HUES64 (cell line): ENCODE measurements at regions not wholly inside any gene's neighbourhood (a gene's known extent, or its start where the extent isn't known, plus 50 kb on each side); places are given as distances from the start of the nearest gene placed in this dataset.
"Not testable (repeated sequence)": the region's sequence is repeated elsewhere in the genome, so short reads cannot be mapped to it uniquely, and the experiment has no call there.

ENCODE experiments used
- H3K27ac ChIP-seq: 2 replicates; pipeline ENCODE4 v1.7.0; 2013; ENCODE audit warnings: low read depth, low read length, inconsistent platforms
- H3K27me3 ChIP-seq: 2 replicates; pipeline ENCODE4 v1.6.1; 2013; ENCODE audit warnings: mild to moderate bottlenecking, low read length; ENCODE audit not compliant: insufficient read depth
- H3K36me3 ChIP-seq: 2 replicates; pipeline ENCODE4 v1.6.1; 2013; ENCODE audit warnings: mild to moderate bottlenecking, low read length; ENCODE audit not compliant: insufficient read depth
- H3K4me1 ChIP-seq: 2 replicates; pipeline ENCODE4 v1.6.1; 2013; ENCODE audit warnings: mild to moderate bottlenecking, low read length, moderate library complexity; ENCODE audit not compliant: insufficient read depth
- H3K4me3 ChIP-seq: 2 replicates; pipeline ENCODE4 v1.5.1; 2013; ENCODE audit warnings: mild to moderate bottlenecking, low read length, moderate library complexity
- H3K9ac ChIP-seq: 2 replicates; pipeline ENCODE4 v1.6.1; 2013; ENCODE audit warnings: mild to moderate bottlenecking, low read depth, low read length
- H3K9me3 ChIP-seq: 2 replicates; pipeline ENCODE4 v1.6.1; 2013; ENCODE audit warnings: low read depth, low read length; ENCODE audit not compliant: insufficient read depth
- WGBS: fragments of 150-250, 120-280 bp; methylation state at CpG from one replicate; pipeline ENCODE4 v1.1.7; 2013; ENCODE audit warnings: missing lambda C conversion rate; 5-methylcytosine and 5-hydroxymethylcytosine counted together

DNA sequence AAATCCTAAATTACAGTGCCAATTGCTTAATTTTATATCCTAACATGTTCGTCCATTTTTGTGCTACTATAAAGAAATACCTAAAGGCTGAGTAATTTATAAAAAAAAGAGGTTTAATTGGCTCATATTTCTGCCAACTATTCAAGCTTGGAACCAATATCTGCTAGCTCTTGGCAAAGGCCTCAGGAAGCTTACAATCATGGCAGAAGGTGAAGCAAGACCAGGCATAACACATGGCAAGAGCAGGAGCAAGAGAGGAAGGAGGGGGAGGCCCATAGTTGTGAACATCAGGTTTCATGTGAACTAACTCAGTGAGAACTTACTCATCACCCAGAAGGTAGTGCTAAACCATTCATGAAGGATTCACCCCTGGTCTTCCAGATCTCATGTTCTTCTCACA, 494.3 kb downstream of the CCER1 start:
- no CpG with 5 or more reads among the region's 1 CpG for WGBS
- Histone ChIP-seq H3K9me3 (peaks cover 6% of the 10 kb centered on the region), H3K27ac (no peak overlapping the region)

DNA sequence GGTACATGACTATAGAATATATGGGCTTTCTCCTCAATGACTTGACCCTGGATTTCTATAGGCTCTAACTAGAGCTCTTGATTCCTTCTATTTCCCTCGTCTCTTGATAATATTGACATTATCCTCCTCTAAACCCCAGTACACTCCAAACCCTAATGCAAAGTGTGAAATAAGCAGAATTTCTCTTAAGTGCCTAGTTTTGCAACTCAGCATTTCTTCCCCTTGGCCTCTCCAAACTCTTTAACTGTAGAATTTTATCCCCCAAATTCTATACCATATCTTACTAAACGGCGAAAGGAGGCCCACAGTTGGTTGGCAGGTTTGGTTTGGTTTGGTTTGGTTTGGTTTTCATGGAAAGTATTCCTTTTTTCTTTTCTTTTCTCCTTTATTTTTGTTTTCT, 498.7 kb downstream of the CCER1 start:
- WGBS = 100% methylated on average over 1 of the region's 3 CpGs
- Histone ChIP-seq H3K9ac (no peak overlapping the region), H3K4me1 (no peaks in the 10 kb centered on the region), H3K9me3 (peaks cover 6% of the 10 kb centered on the region; the same call in 1 of the 2 replicates), H3K4me3 (no peak overlapping the region), H3K36me3 (no peaks in the 10 kb centered on the region), H3K27ac (no peak overlapping the region), H3K27me3 (no peaks in the 10 kb centered on the region)

More for the DNA sequence above, 494.3 kb downstream of the CCER1 start:
- Histone ChIP-seq H3K9ac (no peak overlapping the region), H3K4me1 (no peaks in the 10 kb centered on the region), H3K4me3 (no peak overlapping the region), H3K27me3 (no peaks in the 10 kb centered on the region), H3K36me3 (no peaks in the 10 kb centered on the region)

DNA sequence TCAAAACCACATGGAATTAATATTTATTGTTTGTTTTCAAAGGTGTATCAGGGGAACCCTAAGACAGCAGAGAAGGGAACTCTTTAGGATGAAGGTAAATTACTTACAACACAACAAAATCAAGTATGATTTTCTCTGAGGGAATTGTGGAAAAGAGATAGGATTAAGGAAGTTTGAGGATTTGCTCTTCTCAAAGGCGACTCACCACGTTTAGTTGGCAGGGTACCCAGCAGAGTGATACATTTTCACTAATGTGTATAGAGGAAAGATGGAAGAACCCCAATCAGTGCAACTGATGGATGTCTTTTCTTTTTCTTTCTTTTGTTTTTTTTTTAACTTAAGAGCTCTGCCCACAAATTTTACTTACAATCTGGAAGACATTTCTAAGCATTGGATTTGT, 499.2 kb downstream of the CCER1 start:
- H3K9ac ChIP-seq = no peak overlapping the region
- H3K4me1 ChIP-seq = no peaks in the 10 kb centered on the region
- H3K27me3 ChIP-seq = no peaks in the 10 kb centered on the region
- H3K27ac ChIP-seq = no peak overlapping the region
- no peak overlapping the region for H3K4me3 ChIP-seq
- WGBS = 91% methylated on average over 2 of the region's 2 CpGs
- peaks cover 6% of the 10 kb centered on the region; the same call in 1 of the 2 replicates for H3K9me3 ChIP-seq
- no peaks in the 10 kb centered on the region for H3K36me3 ChIP-seq

DNA sequence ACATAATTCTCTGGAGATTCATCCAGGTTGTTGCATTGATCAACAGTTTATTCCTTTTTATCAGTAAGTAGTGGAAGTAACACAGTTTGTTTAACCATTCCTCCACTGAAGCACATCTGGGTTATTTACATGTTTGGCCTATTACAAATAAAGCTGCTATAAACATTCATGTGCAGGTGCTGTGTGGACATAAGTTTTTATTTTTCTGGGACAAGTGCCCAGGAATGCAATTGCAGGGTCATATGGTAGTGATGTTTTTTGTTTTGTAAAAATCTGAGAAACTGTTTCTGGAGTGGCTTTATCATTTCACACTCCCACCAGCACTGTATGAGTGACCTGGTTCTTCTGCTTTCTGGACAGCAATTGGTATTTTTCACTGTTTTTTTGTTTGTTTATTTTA, 505.4 kb downstream of the CCER1 start:
- Histone ChIP-seq H3K9ac (no peak overlapping the region), H3K36me3 (no peaks in the 10 kb centered on the region), H3K4me1 (no peaks in the 10 kb centered on the region), H3K27me3 (no peaks in the 10 kb centered on the region), H3K9me3 (no peaks in the 10 kb centered on the region), H3K27ac (no peak overlapping the region), H3K4me3 (no peak overlapping the region)

DNA sequence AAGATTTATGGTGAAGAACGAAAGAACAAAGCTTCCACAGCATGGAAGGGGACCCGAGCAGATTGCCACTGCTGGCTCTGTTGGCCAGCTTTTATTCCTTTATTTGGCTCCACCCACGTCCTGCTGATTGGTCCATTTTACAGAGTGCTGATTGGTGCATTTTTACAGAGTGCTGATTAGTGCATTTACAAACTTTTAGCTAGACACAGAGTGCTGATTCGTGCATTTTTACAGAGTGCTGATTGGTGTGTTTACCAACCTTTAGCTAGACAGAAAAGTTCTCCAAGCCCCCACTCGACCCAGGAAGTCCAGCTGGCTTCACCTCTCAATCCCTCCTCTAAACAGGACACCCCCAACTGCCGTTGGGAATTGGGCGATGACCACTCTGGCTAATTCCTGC, 511.5 kb downstream of the CCER1 start:
- H3K27ac ChIP-seq, H3K27me3 ChIP-seq, H3K4me1 ChIP-seq, H3K36me3 ChIP-seq, H3K4me3 ChIP-seq, H3K9ac ChIP-seq: not testable (repeated sequence)
- H3K9me3 ChIP-seq = peaks cover 17% of the 10 kb centered on the region
- 89% methylated on average over 7 of the region's 7 CpGs for WGBS

DNA sequence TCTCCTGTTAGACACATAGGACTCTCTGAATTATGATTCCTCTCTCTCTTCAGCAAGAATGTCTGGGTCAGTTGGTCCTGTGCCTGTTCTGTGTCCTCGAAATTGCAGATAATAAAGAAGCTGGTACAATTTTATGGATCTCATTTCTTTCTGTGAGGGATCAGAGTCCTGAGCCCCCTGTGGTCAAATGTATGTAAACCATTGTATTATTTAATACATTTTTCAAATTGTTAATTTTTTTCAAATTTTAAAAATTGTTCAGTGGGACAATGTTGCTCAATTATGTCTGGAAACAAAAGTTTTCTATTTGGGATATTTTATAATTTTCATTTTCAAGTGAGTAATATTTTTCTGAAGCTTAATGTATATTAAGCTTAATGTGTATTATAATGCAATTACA, 513.5 kb downstream of the CCER1 start:
- WGBS = 100% methylated on average over 1 of the region's 1 CpG
- Histone ChIP-seq H3K4me1 (no peaks in the 10 kb centered on the region), H3K36me3 (no peaks in the 10 kb centered on the region), H3K27ac (no peak overlapping the region), H3K27me3 (no peaks in the 10 kb centered on the region), H3K4me3 (no peak overlapping the region), H3K9me3 (peaks cover 17% of the 10 kb centered on the region), H3K9ac (no peak overlapping the region)

DNA sequence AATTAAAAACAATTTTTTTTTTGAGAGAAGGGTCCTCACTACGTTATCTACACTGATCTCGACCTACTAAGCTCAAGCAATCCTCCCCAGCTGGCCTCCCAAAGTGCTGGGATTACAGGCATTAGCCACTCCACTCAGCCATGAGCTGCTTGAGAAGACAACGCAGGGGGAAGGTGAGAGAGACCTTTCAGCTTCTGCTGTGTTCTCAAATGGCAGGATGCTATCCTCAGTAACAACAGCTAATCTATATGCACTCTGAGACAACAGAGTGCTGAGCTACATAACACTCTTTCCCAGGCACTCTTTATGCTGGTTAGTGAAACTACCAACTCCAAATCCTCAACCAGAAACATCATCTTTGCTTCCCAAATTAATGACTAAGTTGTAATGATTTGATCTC, 526.1 kb downstream of the CCER1 start:
- Histone ChIP-seq H3K36me3 (no peaks in the 10 kb centered on the region), H3K4me1 (no peaks in the 10 kb centered on the region), H3K27me3 (no peaks in the 10 kb centered on the region), H3K9me3 (peaks cover 2% of the 10 kb centered on the region; the same call in 1 of the 2 replicates), H3K9ac (no peak overlapping the region), H3K4me3 (no peak overlapping the region), H3K27ac (no peak overlapping the region)
- WGBS = 95% methylated on average over 3 of the region's 3 CpGs

DNA sequence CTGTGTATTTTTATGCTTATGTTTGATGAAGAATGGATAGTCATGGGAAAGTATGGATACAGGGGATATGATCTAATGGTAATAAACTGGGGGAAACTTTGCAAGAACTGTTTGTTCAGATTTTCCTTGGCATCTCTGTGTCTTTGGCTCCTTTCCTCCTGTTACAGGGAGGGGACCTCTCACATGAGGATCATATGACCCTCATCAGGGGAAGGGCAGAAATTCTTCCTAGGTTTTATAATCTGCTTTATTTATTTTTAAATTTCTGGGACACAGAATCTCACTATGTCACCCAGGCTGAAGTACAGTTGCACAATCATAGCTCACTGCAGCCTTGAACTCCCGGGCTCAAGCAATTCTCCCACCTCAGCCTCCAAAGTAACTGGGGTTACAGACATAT, 526.5 kb downstream of the CCER1 start:
- H3K9ac ChIP-seq = no peak overlapping the region
- H3K9me3 ChIP-seq = no peaks in the 10 kb centered on the region
- no peaks in the 10 kb centered on the region for H3K27me3 ChIP-seq
- H3K4me1 ChIP-seq = no peaks in the 10 kb centered on the region
- WGBS = 92% methylated on average over 1 of the region's 1 CpG
- H3K27ac ChIP-seq = no peak overlapping the region
- no peak overlapping the region for H3K4me3 ChIP-seq
- no peaks in the 10 kb centered on the region for H3K36me3 ChIP-seq

DNA sequence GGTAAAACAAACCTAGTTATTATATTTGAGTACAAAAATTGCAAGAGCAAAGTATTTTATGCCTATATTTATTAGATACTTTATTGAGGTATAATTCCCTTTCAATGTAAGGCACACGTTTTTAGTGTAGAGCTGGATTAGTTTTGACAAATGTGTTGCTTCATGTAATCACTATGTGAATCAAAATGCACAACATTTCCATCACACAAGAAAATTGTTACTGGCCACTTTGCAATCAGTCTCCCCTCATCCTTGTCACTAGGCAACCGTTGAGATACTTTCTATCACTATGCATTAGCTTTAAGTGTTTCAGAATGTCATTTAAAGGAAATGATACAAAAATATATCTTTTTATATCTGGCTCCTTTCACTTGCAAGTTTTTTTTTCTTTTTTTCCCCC, 531.0 kb downstream of the CCER1 start:
- Histone ChIP-seq H3K9ac (no peak overlapping the region), H3K27me3 (no peaks in the 10 kb centered on the region), H3K27ac (no peak overlapping the region), H3K36me3 (no peaks in the 10 kb centered on the region), H3K4me1 (no peaks in the 10 kb centered on the region), H3K4me3 (no peak overlapping the region), H3K9me3 (no peaks in the 10 kb centered on the region)
- WGBS = 86% methylated on average over 1 of the region's 2 CpGs

DNA sequence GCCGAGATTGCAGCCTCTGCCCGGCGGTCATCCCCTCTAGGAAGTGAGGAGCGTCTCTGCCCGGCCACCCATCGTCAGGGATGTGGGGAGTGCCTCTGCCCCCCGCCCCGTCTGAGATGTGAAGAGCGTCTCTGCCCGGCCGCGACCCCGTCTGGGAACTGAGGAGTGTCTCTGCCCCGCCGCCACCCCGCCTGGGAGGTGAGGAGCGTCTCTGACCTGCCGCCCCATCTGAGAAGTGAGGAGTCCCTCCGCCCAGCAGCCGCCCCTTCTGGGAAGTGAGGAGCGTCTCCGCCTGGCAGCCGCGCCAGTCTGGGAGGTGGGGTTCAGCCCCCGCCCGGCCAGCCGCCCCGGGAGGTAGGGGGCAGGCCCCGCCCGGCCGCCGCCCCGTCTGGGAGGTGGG, 544.0 kb downstream of the CCER1 start:
- Histone ChIP-seq H3K36me3 (no peaks in the 10 kb centered on the region), H3K27me3 (no peaks in the 10 kb centered on the region), H3K27ac (no peak overlapping the region), H3K4me3 (no peak overlapping the region), H3K9me3 (0 out of 2 replicates have a peak, but pooled peaks cover under 1% of the 10 kb centered on the region), H3K4me1 (no peaks in the 10 kb centered on the region; the same call in 1 of the 2 replicates), H3K9ac (no peak overlapping the region)
- WGBS = 98% methylated on average over 33 of the region's 33 CpGs

DNA sequence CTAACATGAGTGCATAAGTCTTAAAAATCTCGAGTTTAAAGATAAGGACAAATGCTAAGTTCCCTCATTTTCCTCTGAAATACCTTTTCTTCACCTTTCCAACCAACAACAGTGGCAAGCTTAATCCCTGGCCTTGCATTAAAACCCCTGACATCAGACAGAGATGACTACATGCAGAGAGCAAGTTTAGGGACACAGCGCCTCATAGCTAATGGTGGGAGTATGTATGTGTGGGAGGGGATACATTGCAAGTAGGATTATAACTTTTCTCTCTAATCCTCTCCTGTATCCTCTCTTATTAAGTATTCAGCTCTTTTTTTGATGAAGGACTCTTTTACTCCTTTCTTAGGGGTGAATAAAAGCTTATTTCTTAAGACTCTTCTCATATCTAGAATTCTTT, 547.1 kb downstream of the CCER1 start:
- no peaks in the 10 kb centered on the region for H3K9me3 ChIP-seq
- no peaks in the 10 kb centered on the region for H3K36me3 ChIP-seq
- no peak overlapping the region for H3K9ac ChIP-seq
- 92% methylated on average over 1 of the region's 2 CpGs for whole genome bisulfite sequencing
- no peaks in the 10 kb centered on the region; the same call in 1 of the 2 replicates for H3K4me1 ChIP-seq
- no peak overlapping the region for H3K4me3 ChIP-seq
- no peak overlapping the region for H3K27ac ChIP-seq
- H3K27me3 ChIP-seq = no peaks in the 10 kb centered on the region

DNA sequence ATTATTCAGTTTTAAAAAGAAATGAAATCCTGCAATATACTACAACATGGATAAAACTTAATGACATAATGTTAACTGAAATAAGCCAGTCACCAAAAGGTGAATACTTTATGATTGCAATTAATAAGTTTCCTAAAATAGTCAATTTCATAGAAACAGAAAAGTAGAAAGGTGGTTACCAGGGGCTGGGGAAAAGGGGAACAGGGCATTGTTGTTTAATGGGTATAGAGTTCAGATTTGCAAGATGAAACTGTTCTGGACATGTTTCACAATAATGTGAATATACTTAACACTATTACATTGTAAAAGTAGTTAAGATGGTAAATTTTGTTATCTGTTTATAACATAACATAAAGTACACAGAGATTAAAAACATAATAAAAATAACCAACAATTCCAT, 550.9 kb downstream of the CCER1 start:
- H3K36me3 ChIP-seq = no peaks in the 10 kb centered on the region
- no peaks in the 10 kb centered on the region for H3K9me3 ChIP-seq
- H3K9ac ChIP-seq = no peak overlapping the region
- H3K4me3 ChIP-seq = no peak overlapping the region
- H3K27me3 ChIP-seq = no peaks in the 10 kb centered on the region
- H3K4me1 ChIP-seq = no peaks in the 10 kb centered on the region
- H3K27ac ChIP-seq = no peak overlapping the region
